Pulmonary artery endothelial cell (primary cell): ENCODE measurements at regions not wholly inside any gene's neighbourhood (a gene's known extent, or its start where the extent isn't known, plus 50 kb on each side); places are given as distances from the start of the nearest gene placed in this dataset.

Experiments
- DNase-seq: peaks from one replicate; pipeline ENCODE4 v3.0.0-alpha.2; 2011; ENCODE audit warnings: low read depth, low spot score

GRCh38 chr16:65195998-65196397, 74.1 kb upstream of the CDH11 start:
- DNase-seq, result no peak

GRCh38 chr16:65185241-65185778, 63.4 kb upstream of the CDH11 start:
- no peak for DNase-seq

- no peak for DNase-seq
These were observed 59.3 kb upstream of the CDH11 start for GRCh38 chr16:65181071-65181561.

GRCh38 chr16:65178151-65178550, 56.3 kb upstream of the CDH11 start:
- DNase-seq, result no peak

- no peak for DNase-seq
These were observed 54.7 kb upstream of the CDH11 start for GRCh38 chr16:65176603-65177002.

GRCh38 chr16:65172356-65172755, 50.5 kb upstream of the CDH11 start:
- DNase-seq, result no peak
